Ishikawa (cell line): ENCODE measurements at regions not wholly inside any gene's neighbourhood (a gene's known extent, or its start where the extent isn't known, plus 50 kb on each side); places are given as distances from the start of the nearest gene placed in this dataset.

Experiments used
- CEBPB ChIP-seq: IDR thresholded peaks from 2 replicates; pipeline ENCODE4 v1.6.1; 2012
- CREB1 ChIP-seq: IDR thresholded peaks from 2 replicates; pipeline ENCODE4 v1.6.1; 2012; ENCODE audit warnings: low read depth
- EP300 ChIP-seq: IDR thresholded peaks from 2 replicates; pipeline ENCODE4 v1.6.1; 2012; ENCODE audit warnings: borderline replicate concordance
- MAX ChIP-seq: IDR thresholded peaks from 2 replicates; pipeline ENCODE4 v1.6.1; 2012
- NFIC ChIP-seq: IDR thresholded peaks from 2 replicates; pipeline ENCODE4 v1.6.1; 2012
- RAD21 ChIP-seq: IDR thresholded peaks from 2 replicates; pipeline ENCODE4 v1.6.1; 2012; ENCODE audit warnings: low read depth
- REST ChIP-seq: IDR thresholded peaks from 2 replicates; pipeline ENCODE4 v1.6.1; 2012; ENCODE audit warnings: low read depth, mild to moderate bottlenecking
- TAF1 ChIP-seq: IDR thresholded peaks from 2 replicates; pipeline ENCODE4 v1.6.1; 2012; ENCODE audit warnings: low read depth, mild to moderate bottlenecking
- TCF12 ChIP-seq: IDR thresholded peaks from 2 replicates; pipeline ENCODE4 v1.6.1; 2012; ENCODE audit warnings: low read depth
- TEAD4 ChIP-seq: IDR thresholded peaks from 2 replicates; pipeline ENCODE4 v1.6.1; 2012
- USF1 ChIP-seq: IDR thresholded peaks from 2 replicates; pipeline ENCODE4 v1.6.1; 2012
- YY1 ChIP-seq: IDR thresholded peaks from 2 replicates; pipeline ENCODE4 v1.6.1; 2012; ENCODE audit warnings: low read depth
- ZBTB7A ChIP-seq: IDR thresholded peaks from 2 replicates; pipeline ENCODE4 v1.6.1; 2012; ENCODE audit warnings: low read depth

GRCh38 chr12:17618831-17619230 is 471.2 kb downstream of the RERGL start:
- TF ChIP-seq YY1 (no peak), CEBPB (no peak), MAX (no peak), CREB1 (no peak), REST (no peak), RAD21 (no peak), ZBTB7A (no peak), USF1 (no peak), TCF12 (no peak), TAF1 (no peak), EP300 (no peak), TEAD4 (no peak), NFIC (no peak)
